SU-DHL-6 (cell line): ENCODE measurements at regions not wholly inside any gene's neighbourhood (a gene's known extent, or its start where the extent isn't known, plus 50 kb on each side); places are given as distances from the start of the nearest gene placed in this dataset.

ENCODE experiments used
- H2AFZ ChIP-seq: fragments of 200-600 bp; sonication (generic); 2 replicates; pipeline ENCODE4 v1.6.1; 2014; ENCODE audit warnings: low read depth, mild to moderate bottlenecking, moderate library complexity, mixed read lengths, antibody characterized with exemption, low read length; ENCODE audit not compliant: severe bottlenecking
- H3F3A ChIP-seq: fragments of 200-600 bp; shearing (Covaris generic); 2 replicates; pipeline ENCODE4 v1.6.0; 2016; ENCODE audit warnings: antibody characterized with exemption, mild to moderate bottlenecking; ENCODE audit not compliant: insufficient read depth
- H3K27ac ChIP-seq: fragments of 200-600 bp; sonication (generic); 2 replicates; pipeline ENCODE4 v1.5.1; 2016; ENCODE audit warnings: low read depth, mild to moderate bottlenecking, low read length, moderate library complexity, mixed read lengths
- H3K27me3 ChIP-seq: fragments of 200-600 bp; sonication (generic), shearing (Covaris generic); 2 replicates; pipeline ENCODE4 v1.6.0; 2014; ENCODE audit warnings: mild to moderate bottlenecking, low read length
- H3K36me3 ChIP-seq: fragments of 200-600 bp; sonication (generic); 2 replicates; pipeline ENCODE4 v1.6.1; 2014; ENCODE audit warnings: mild to moderate bottlenecking, low read length, mixed read lengths
- H3K4me2 ChIP-seq: fragments of 300-600, 200-600 bp; shearing (Covaris generic), sonication (generic); 2 replicates; pipeline ENCODE4 v1.6.0; 2014; ENCODE audit warnings: low read length, low read depth, mild to moderate bottlenecking; ENCODE audit not compliant: poor library complexity, severe bottlenecking
- H3K4me3 ChIP-seq: fragments of 200-600 bp; sonication (generic); 2 replicates; pipeline ENCODE4 v1.5.1; 2014; ENCODE audit warnings: antibody characterized with exemption, low read length, mild to moderate bottlenecking, mixed read lengths; ENCODE audit not compliant: insufficient read depth, poor library complexity, severe bottlenecking
- H3K79me2 ChIP-seq: fragments of 200-600 bp; sonication (generic); 2 replicates; pipeline ENCODE4 v1.6.1; 2014; ENCODE audit warnings: mild to moderate bottlenecking, low read length, moderate library complexity; ENCODE audit not compliant: insufficient read depth
- H3K9ac ChIP-seq: fragments of 200-600 bp; sonication (generic); 2 replicates; pipeline ENCODE4 v1.7.0; 2014; ENCODE audit warnings: mild to moderate bottlenecking, low read length
- H3K9me2 ChIP-seq: fragments of 200-600 bp; sonication (generic); replicated peaks from 2 replicates; pipeline ENCODE4 v1.6.1; 2014; ENCODE audit warnings: low read length; ENCODE audit not compliant: insufficient read depth
- H3K9me3 ChIP-seq: fragments of 200-600 bp; sonication (generic); 2 replicates; pipeline ENCODE4 v1.6.1; 2014; ENCODE audit warnings: low read length, mixed read lengths; ENCODE audit not compliant: insufficient read depth
- H4K20me1 ChIP-seq: fragments of 200-600 bp; sonication (generic); 2 replicates; pipeline ENCODE4 v1.6.1; 2014; ENCODE audit warnings: low read depth, mild to moderate bottlenecking, antibody characterized with exemption, low read length, moderate library complexity, mixed read lengths
- EZH2phosphoT487 ChIP-seq: fragments of 200-600 bp; sonication (generic), shearing (Covaris generic); conservative IDR thresholded peaks from 2 replicates; pipeline ENCODE4 v1.6.1; 2018; ENCODE audit warnings: mild to moderate bottlenecking, antibody characterized with exemption, low read length, moderate library complexity, mixed read lengths
- TF ChIP-seq, protein P1 (sequence below): fragments of 200-600 bp; sonication (generic); IDR thresholded peaks from one replicate; pipeline ENCODE4 v1.5.1; 2017; ENCODE audit warnings: antibody characterized with exemption, mild to moderate bottlenecking, low read length, moderate library complexity; ENCODE audit not compliant: insufficient read depth, poor library complexity, severe bottlenecking

DNA sequence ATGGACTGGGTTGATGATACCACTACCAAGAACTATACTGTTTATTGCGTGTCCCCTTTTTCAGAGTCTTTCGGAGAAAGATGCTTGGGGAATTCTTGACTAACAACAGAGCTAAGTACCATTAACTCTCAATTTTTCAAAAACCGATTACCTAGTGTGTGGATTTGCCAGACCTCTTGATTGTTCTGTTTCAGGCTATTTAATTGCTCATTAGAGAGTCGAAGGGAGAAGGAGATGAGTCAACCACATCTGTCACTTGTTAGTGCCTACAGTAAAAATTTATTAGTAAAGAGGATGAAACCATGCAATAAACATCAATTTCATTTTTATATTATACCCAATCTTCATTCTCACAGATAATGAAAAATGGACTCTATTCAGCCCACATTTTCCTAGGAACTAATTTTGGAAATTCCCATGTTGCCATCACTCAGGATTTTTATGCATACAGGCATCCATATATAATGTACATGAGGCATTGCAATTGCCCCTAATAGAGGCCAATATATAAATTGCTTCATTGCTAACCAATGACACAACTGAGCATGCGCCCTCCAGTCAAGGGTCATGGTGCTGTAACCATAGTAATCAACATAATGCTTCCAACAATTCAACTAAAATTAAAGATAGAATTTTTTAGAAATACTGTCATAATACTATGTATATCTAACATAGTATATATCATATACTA, 541.7 kb downstream of the TBL1XR1 start:
- no peak for TF ChIP-seq EZH2phosphoT487
- TF ChIP-seq, protein P1, sequence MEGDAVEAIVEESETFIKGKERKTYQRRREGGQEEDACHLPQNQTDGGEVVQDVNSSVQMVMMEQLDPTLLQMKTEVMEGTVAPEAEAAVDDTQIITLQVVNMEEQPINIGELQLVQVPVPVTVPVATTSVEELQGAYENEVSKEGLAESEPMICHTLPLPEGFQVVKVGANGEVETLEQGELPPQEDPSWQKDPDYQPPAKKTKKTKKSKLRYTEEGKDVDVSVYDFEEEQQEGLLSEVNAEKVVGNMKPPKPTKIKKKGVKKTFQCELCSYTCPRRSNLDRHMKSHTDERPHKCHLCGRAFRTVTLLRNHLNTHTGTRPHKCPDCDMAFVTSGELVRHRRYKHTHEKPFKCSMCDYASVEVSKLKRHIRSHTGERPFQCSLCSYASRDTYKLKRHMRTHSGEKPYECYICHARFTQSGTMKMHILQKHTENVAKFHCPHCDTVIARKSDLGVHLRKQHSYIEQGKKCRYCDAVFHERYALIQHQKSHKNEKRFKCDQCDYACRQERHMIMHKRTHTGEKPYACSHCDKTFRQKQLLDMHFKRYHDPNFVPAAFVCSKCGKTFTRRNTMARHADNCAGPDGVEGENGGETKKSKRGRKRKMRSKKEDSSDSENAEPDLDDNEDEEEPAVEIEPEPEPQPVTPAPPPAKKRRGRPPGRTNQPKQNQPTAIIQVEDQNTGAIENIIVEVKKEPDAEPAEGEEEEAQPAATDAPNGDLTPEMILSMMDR = no peak
- Histone ChIP-seq H3K27me3 (no peaks in the 10 kb centered on the region), H3K79me2 (no peaks in the 10 kb centered on the region), H2AFZ (no peak overlapping the region), H3K4me3 (no peak overlapping the region), H4K20me1 (no peaks in the 10 kb centered on the region), H3K9ac (no peak overlapping the region), H3F3A (no peaks in the 10 kb centered on the region), H3K27ac (no peak overlapping the region), H3K4me2 (no peak overlapping the region), H3K9me3 (no peaks in the 10 kb centered on the region), H3K9me2 (no peaks in the 10 kb centered on the region), H3K36me3 (no peaks in the 10 kb centered on the region)

DNA sequence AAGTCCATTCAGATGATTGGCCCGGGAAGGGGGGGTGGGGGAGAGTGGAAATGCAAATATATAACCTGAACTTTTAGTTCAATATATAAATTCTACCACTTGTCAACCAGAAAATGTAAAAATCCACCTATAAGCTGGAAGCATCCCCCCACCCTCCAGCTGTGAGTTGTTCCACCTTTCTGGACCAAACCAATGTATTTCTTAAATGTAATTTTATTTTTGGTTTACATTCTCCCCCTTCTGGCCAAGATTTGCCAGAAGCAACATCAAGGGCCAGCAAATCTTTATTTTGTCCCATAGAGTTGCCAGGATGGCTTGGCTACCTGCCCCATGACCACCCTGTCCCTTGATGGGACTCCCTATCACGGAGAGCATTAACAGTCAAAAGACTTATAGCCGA, 545.7 kb downstream of the TBL1XR1 start:
- Histone ChIP-seq H3K4me2 (no peak overlapping the region), H4K20me1 (no peaks in the 10 kb centered on the region), H3K79me2 (no peaks in the 10 kb centered on the region), H3K9me3 (no peaks in the 10 kb centered on the region), H3K27me3 (no peaks in the 10 kb centered on the region), H3K27ac (no peak overlapping the region), H3K4me3 (no peak overlapping the region), H2AFZ (no peak overlapping the region), H3K9ac (no peak overlapping the region), H3K36me3 (no peaks in the 10 kb centered on the region), H3F3A (no peaks in the 10 kb centered on the region), H3K9me2 (no peaks in the 10 kb centered on the region)
- TF ChIP-seq EZH2phosphoT487 = no peak
- TF ChIP-seq, protein P1 = no peak

DNA sequence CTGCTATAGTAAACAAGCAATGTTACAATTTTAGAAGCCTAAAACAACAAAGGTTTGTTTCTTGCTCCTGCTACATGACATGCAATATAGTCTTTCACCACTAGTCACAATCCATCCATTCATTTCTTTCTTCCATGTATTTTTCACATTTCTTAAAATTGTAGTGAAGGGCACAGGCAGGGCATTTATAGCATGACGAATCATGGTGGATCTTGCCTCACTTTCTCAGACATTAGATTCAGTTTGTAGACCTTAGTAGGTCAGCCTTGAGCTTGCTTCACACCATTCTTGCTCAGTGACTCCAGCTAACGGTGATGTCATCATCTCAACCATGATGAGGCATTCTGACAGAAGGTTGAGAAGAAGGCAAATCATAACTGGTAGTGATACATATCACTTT, 546.8 kb downstream of the TBL1XR1 start:
- H4K20me1 ChIP-seq = no peaks in the 10 kb centered on the region
- H3K9me3 ChIP-seq = no peaks in the 10 kb centered on the region
- TF ChIP-seq EZH2phosphoT487 = no peak
- TF ChIP-seq, protein P1 = no peak
- no peaks in the 10 kb centered on the region for H3K27me3 ChIP-seq
- H2AFZ ChIP-seq = peak overlapping the region; percentile 45
- H3K9ac ChIP-seq = no peak overlapping the region
- no peaks in the 10 kb centered on the region for H3F3A ChIP-seq
- H3K4me3 ChIP-seq = no peak overlapping the region
- no peaks in the 10 kb centered on the region for H3K9me2 ChIP-seq
- no peak overlapping the region for H3K27ac ChIP-seq
- H3K4me2 ChIP-seq = no peak overlapping the region
- no peaks in the 10 kb centered on the region for H3K36me3 ChIP-seq
- H3K79me2 ChIP-seq = no peaks in the 10 kb centered on the region
